C1 segment of cervical spinal cord (tissue), 14 donors: ENCODE measurements at regions not wholly inside any gene's neighbourhood (a gene's known extent, or its start where the extent isn't known, plus 50 kb on each side); places are given as distances from the start of the nearest gene placed in this dataset.

Experiments
- DNase-seq, 14 donors: peaks; one replicate each; lab custom pipeline; 2025; lab: John Stamatoyannopoulos, UW

- DNase-seq, result no peak
Observed at GRCh38 chr13:83219832-83220231, 662.4 kb downstream of the SLITRK1 start.

DNA sequence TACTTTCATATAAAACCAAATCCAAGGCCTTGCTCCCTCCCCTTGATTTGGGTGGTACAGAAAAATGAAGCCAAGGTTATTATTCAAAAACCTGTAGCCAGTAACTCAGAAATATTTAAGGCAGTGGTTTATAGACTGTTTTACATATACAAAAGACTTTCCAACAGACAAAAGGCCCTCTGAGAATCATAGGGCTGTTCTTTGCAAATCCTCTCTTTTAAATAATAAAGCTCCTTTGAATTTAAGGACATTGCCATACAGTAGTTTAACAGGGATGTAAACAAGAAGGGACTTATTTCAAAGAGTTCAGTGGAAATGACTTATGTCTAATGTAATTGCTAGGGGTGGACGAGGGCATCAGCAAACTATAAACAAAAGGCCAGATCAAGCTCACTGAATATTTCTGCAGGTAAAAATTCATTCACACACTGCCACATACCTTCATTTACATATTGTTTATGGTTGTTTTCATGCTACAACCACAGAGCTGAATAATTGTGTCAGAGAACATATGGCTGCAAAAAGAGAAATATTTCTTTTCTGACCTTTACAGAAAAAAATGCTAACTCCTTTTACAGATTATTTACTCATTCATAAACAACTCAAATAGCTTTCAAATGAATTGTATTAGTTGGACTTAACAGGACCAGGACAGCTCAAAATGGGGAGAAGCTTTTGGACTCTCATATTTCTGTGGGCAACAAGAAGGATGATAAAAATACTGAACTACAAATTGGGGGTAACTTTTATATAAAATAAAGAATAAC is 665.6 kb downstream of the SLITRK1 start:
- no peak for DNase-seq

DNA sequence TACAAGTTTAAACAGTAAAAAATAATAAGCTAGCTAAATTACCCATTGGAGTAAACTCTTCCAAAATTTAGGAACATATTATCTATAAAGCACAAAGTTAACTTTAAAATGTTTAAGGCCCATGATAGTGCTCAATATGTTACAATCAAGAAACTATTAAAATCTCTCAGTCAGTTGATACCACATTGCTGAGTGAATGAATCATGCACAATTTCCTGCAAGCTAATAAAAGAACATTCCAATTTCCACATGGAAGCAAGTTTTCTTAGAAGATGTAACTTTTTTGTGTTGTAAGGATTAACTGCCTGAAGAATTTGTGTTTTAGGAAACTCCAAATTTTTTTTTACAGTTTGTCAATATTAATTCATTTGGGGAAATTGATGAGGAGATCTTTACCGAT is 666.6 kb downstream of the SLITRK1 start:
- DNase-seq, result no peak

GRCh38 chr13:83214452-83214851 is 667.8 kb downstream of the SLITRK1 start:
- DNase-seq, result no peak

DNA sequence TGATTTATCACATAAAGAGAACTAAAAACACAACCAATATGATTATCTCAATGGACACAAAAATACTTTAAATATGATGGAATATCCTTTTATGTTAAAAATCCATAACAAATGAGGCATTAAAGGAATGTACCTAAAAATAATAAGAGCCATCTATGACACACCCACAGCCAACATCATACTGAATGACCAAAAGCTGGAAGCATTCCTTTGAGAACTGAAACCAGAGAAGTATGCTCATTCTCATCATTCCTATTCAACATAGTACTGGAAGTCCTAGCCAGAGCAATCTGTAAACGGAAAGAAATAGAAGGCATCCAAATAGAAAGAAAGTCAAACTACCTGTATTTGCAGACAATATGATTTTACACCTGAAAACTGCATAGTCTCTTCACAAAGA is 671.0 kb downstream of the SLITRK1 start:
- DNase-seq, result no peak

GRCh38 chr13:83204886-83205285 is 677.4 kb downstream of the SLITRK1 start:
- no peak for DNase-seq

- no peak for DNase-seq
Observed at GRCh38 chr13:83201506-83201905, 680.8 kb downstream of the SLITRK1 start.

- no peak for DNase-seq
Observed at GRCh38 chr13:83197316-83197715, 685.0 kb downstream of the SLITRK1 start.

GRCh38 chr13:83190020-83190419 is 692.3 kb downstream of the SLITRK1 start:
- DNase-seq, result no peak

DNA sequence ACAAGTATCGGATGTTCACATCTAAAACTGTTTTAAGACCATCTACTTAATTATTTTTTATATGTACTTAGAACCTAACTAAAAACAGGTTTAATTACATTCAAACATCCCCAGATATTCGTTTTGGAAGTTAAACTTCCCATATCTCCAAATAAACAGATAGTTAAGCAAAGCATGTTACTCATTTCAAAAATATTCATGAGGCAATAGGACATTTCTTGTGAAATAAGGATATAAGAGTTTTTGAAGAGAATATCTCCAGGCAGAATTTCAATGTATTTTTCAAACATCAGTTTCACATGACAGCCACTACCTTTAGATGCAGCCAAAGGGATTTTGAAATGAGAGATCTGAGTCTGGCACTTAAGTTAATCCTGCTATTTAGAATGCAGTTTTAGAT is 697.5 kb downstream of the SLITRK1 start:
- DNase-seq, result no peak

GRCh38 chr13:83184150-83184475 is 698.2 kb downstream of the SLITRK1 start:
- DNase-seq, result no peak

- DNase-seq, result no peak
Observed at GRCh38 chr13:83183439-83184149, 698.7 kb downstream of the SLITRK1 start.

- no peak for DNase-seq
Observed at GRCh38 chr13:83182845-83183244, 699.4 kb downstream of the SLITRK1 start.

DNA sequence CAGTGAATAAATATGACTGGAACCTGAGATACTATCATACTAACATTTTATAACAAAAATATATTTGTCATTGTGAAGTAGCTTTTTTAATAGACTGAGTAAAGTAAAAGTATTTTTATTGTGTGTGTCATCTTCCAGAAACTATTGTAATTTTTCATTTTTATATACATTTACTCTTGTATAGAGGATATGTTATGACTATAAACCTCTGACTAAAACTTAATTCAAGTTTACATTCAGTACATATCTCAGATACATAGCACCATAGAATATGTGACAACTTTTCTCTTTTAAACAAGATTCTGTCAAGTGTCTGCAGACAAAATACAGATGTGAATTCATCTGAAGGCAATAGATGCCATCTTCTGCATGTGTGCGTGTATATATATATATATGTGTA is 704.3 kb downstream of the SLITRK1 start:
- DNase-seq, result no peak

DNA sequence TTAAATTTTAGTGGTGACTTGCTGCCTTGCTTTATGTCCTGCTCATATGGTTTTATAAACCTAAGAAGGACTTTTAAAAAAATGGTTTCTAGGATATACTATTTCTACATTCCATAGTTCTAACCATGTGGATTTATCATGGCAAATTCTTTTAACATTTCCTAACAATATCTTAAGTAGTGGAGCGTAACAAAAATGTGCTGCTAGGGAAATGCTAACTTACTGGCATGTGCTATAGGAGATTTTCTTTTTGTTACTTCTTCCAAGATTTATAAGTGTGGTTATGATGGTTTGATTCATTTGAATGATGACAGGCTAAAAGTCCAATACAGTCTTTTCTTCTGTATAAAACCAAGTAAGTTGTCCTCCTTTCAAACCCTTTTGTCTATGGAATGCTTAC is 713.7 kb downstream of the SLITRK1 start:
- no peak for DNase-seq

- no peak for DNase-seq
Observed at GRCh38 chr13:83167203-83167602, 715.1 kb downstream of the SLITRK1 start.

DNA sequence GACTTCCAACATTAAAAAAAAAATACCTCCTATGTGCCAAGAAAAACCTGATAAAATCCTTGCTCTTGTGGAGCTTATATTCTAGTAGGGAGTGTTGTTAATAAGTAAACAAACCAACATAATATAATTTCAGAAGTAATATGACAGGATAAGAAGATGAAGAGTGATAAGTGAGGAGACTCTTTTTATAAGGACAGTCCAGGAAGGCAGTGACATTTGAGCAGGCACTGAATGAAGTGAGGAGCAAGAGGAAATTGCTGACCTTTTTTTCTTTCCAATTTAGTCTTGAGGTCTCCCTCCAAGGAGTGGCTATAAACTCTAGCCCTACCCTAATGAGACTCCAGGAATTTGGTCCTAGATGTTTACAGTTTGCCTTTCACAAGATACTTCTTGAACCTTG is 715.7 kb downstream of the SLITRK1 start:
- DNase-seq, result no peak

- no peak for DNase-seq
Observed at GRCh38 chr13:83162493-83162892, 719.8 kb downstream of the SLITRK1 start.

- DNase-seq, result no peak
Observed at GRCh38 chr13:83153848-83154247, 728.4 kb downstream of the SLITRK1 start.

DNA sequence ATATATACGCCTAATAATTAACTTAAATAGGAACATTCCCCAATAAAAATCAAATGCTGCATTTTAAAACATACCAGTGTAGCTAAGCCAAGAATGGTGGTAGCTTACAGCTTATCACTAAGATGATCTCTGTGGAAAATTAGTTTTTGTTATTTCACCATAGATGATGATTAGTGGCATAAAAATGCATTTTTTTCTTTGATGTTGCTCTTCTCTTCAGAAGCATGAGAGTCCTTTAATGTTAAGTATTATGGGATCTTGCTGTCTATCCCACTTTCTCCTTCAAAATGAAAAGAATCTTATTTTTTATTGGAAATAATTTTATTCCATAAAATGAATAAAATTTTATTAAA is 731.0 kb downstream of the SLITRK1 start:
- no peak for DNase-seq

GRCh38 chr13:83150616-83151307 is 731.5 kb downstream of the SLITRK1 start:
- DNase-seq, result peak in 6 of 14 donors; percentile 1 to 29 (median 6)

- no peak for DNase-seq
Observed at GRCh38 chr13:83136660-83137059, 745.6 kb downstream of the SLITRK1 start.

GRCh38 chr13:83125791-83126190 is 756.5 kb downstream of the SLITRK1 start:
- DNase-seq, result no peak
